SK-N-SH (cell line): ENCODE measurements at regions not wholly inside any gene's neighbourhood (a gene's known extent, or its start where the extent isn't known, plus 50 kb on each side); places are given as distances from the start of the nearest gene placed in this dataset.

Experiments
- CTCF ChIA-PET: fragments of 300-600, 350-600 bp; formaldehyde crosslinking; extraction: SDS; loops from one replicate; lab custom pipeline; 2021; lab: Yijun Ruan, JAX
- POLR2A ChIA-PET: fragments of 350-600 bp; sonication (Branson Sonifier 250); formaldehyde crosslinking; extraction: SDS; loops from one replicate; lab custom pipeline; 2020; ENCODE audit warnings: antibody characterized with exemption, inconsistent platforms; lab: Yijun Ruan, JAX
- DNase-seq: peaks from one replicate; pipeline ENCODE4 v3.0.0; 2012
- H2AFZ ChIP-seq: fragments of 200-600 bp; sonication (generic); 2 replicates; pipeline ENCODE4 v1.8.1; 2016; ENCODE audit warnings: antibody characterized with exemption, mild to moderate bottlenecking, low read depth
- H3F3A ChIP-seq: fragments of 200-600 bp; sonication (generic); replicated peaks from 2 replicates; pipeline ENCODE3; 2016; ENCODE audit warnings: antibody characterized with exemption, mild to moderate bottlenecking; ENCODE audit not compliant: insufficient read depth
- H3K27ac ChIP-seq, 2 experiments: fragments of 200-500 bp in 1 of 2; fragments of 200-600 bp in 1 of 2; sonication (Bioruptor generic) in 1 of 2; sonication (generic), shearing (Covaris generic) in 1 of 2; 2 replicates each; pipeline versions ENCODE4 v1.5.1 to v1.6.1; 2014 to 2016; ENCODE audit warnings: low read depth in 2 of 2, inconsistent platforms in 1 of 2, low read length in 1 of 2, mild to moderate bottlenecking in 1 of 2, mixed read lengths in 1 of 2
- H3K27me3 ChIP-seq: fragments of 200-600 bp; sonication (generic), shearing (Covaris generic); 2 replicates; pipeline ENCODE4 v1.6.1; 2016; ENCODE audit warnings: mixed run types; ENCODE audit not compliant: insufficient read depth
- H3K36me3 ChIP-seq, 2 experiments: fragments of 200-500 bp in 1 of 2; fragments of 200-600 bp in 1 of 2; sonication (Bioruptor generic) in 1 of 2; sonication (generic) in 1 of 2; replicated peaks in 1 of 2; 2 replicates each; pipeline versions ENCODE3 to v1.5.1; 2014 to 2016; ENCODE audit warnings: low read length in 1 of 2, mild to moderate bottlenecking in 1 of 2; ENCODE audit not compliant: insufficient read depth in 2 of 2, control insufficient read depth in 1 of 2
- H3K4me1 ChIP-seq, 2 experiments: fragments of 200-500 bp in 1 of 2; fragments of 200-600 bp in 1 of 2; sonication (Bioruptor generic) in 1 of 2; sonication (generic), shearing (Covaris generic) in 1 of 2; 2 replicates each; pipeline versions ENCODE4 v1.5.1 to v1.6.1; 2014 to 2016; ENCODE audit warnings: low read depth in 1 of 2, low read length in 1 of 2, mixed run types in 1 of 2; ENCODE audit not compliant: insufficient read depth in 2 of 2, control insufficient read depth in 1 of 2
- H3K4me2 ChIP-seq: fragments of 200-600 bp; sonication (generic), shearing (Covaris generic); 2 replicates; pipeline ENCODE4 v1.6.1; 2017; ENCODE audit warnings: mixed run types
- H3K4me3 ChIP-seq, 2 experiments: fragments of 200-500 bp in 1 of 2; fragments of 200-600 bp in 1 of 2; sonication (Bioruptor generic) in 1 of 2; sonication (generic), shearing (Covaris generic) in 1 of 2; 2 replicates each; pipeline versions ENCODE4 v1.5.1 to v1.8.1; 2014 to 2016; ENCODE audit warnings: low read depth in 2 of 2, inconsistent platforms in 1 of 2, low read length in 1 of 2, mild to moderate bottlenecking in 1 of 2, mixed read lengths in 1 of 2, moderate library complexity in 1 of 2
- H3K79me2 ChIP-seq: fragments of 200-600 bp; sonication (generic); 2 replicates; pipeline ENCODE4 v1.8.1; 2017; ENCODE audit warnings: mild to moderate bottlenecking; ENCODE audit not compliant: insufficient read depth
- H3K9ac ChIP-seq: fragments of 200-600 bp; sonication (generic); 2 replicates; pipeline ENCODE4 v1.6.1; 2017; ENCODE audit warnings: mixed run types
- H3K9me2 ChIP-seq: fragments of 200-600 bp; sonication (generic); 2 replicates; pipeline ENCODE4 v1.6.1; 2017; ENCODE audit warnings: mixed run types
- H3K9me3 ChIP-seq: fragments of 200-600 bp; sonication (generic); 2 replicates; pipeline ENCODE4 v1.6.1; 2017; ENCODE audit warnings: mixed run types, mild to moderate bottlenecking, moderate library complexity
- H4K20me1 ChIP-seq: fragments of 200-600 bp; sonication (generic); 2 replicates; pipeline ENCODE4 v1.6.1; 2017; ENCODE audit warnings: mild to moderate bottlenecking, mixed run types; ENCODE audit not compliant: insufficient read depth
- CHD2 ChIP-seq: fragments of 150-350 bp; IDR thresholded peaks from 2 replicates; pipeline ENCODE4 v1.6.1; 2018; ENCODE audit warnings: low read length; ENCODE audit not compliant: partially characterized antibody
- EP300 ChIP-seq, 2 experiments: IDR thresholded peaks; 2 replicates each; pipeline versions ENCODE4 v1.4.0 to v1.6.1; 2012; ENCODE audit warnings: borderline replicate concordance in 1 of 2, low read depth in 1 of 2, low read length in 1 of 2
- FOXJ3 ChIP-seq: sonication (generic); formaldehyde crosslinking; IDR thresholded peaks from 2 replicates; pipeline ENCODE4 v1.5.1; 2020; ENCODE audit warnings: mild to moderate bottlenecking, missing genetic modification reagents
- FOXM1 ChIP-seq: IDR thresholded peaks from 2 replicates; pipeline ENCODE4 v1.4.0; 2012; ENCODE audit warnings: low read depth, mild to moderate bottlenecking
- JUND ChIP-seq: IDR thresholded peaks from 2 replicates; pipeline ENCODE4 v1.4.0; 2012
- MEF2A ChIP-seq: IDR thresholded peaks from 2 replicates; pipeline ENCODE4 v1.4.0; 2012; ENCODE audit warnings: low read depth, borderline replicate concordance
- MXI1 ChIP-seq: IDR thresholded peaks from 2 replicates; pipeline ENCODE4 v1.6.1; 2012; ENCODE audit warnings: mild to moderate bottlenecking, low read depth, low read length, improper control_type of control experiment
- RAD21 ChIP-seq: IDR thresholded peaks from 2 replicates; pipeline ENCODE4 v1.6.1; 2012; ENCODE audit warnings: mild to moderate bottlenecking, low read length
- RCOR1 ChIP-seq: fragments of 150-350 bp; IDR thresholded peaks from 2 replicates; pipeline ENCODE4 v1.6.1; 2017; ENCODE audit warnings: antibody characterized with exemption, low read length
- RXRA ChIP-seq: IDR thresholded peaks from 2 replicates; pipeline ENCODE4 v1.4.0; 2012; ENCODE audit warnings: low read depth, mild to moderate bottlenecking, borderline replicate concordance
- TAF1 ChIP-seq: IDR thresholded peaks from 2 replicates; pipeline ENCODE4 v1.6.1; 2012; ENCODE audit warnings: low read depth, mild to moderate bottlenecking, low read length, moderate library complexity, borderline replicate concordance
- whole genome bisulfite sequencing: methylation state at CpG from one replicate; pipeline ENCODE4 v1.1.6; 2017; ENCODE audit warnings: low lambda C conversion rate; 5-methylcytosine and 5-hydroxymethylcytosine counted together
- TF ChIP-seq, protein P1 (sequence below): IDR thresholded peaks from 2 replicates; pipeline ENCODE4 v1.4.0; 2012; ENCODE audit warnings: low read depth, borderline replicate concordance
- TF ChIP-seq, protein P2 (sequence below): fragments of 150-350 bp; IDR thresholded peaks from 2 replicates; pipeline ENCODE4 v1.6.1; 2016; ENCODE audit warnings: mild to moderate bottlenecking, low read depth, low read length
- TF ChIP-seq, protein P3 (sequence below): fragments of 150-350 bp; IDR thresholded peaks from 2 replicates; pipeline ENCODE4 v1.6.1; 2017; ENCODE audit warnings: antibody characterized with exemption, low read length, low read depth, borderline replicate concordance
- TF ChIP-seq, protein P4 (sequence below): IDR thresholded peaks from 2 replicates; pipeline ENCODE4 v1.6.1; 2012; ENCODE audit warnings: mild to moderate bottlenecking, low read depth, low read length, moderate library complexity

- H3K9ac ChIP-seq: no peak overlapping the region
- CTCF ChIA-PET: no interaction called here
Measured at GRCh38 chr4:36547383-36547782, 266.0 kb downstream of the DTHD1 start.

DNA sequence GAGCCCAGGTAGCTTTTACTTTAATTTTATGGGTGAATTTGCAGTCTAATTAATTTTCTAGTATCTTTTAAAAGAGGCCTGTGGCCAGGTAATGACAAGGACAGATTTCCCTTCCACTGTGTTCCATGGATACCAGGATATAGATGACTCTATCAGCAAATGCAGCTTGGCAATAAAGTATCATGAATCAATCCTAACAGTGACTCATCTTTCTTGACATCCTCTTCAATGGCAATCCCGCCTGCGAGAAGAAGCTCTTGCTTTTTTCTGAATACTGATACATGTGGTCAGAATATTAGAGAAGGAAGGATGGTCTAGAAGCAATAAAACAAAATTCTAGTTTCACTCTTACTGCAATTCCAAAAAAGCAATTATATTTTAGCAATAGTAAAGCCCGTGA, 267.8 kb downstream of the DTHD1 start:
- CTCF ChIA-PET: no interaction called here
- TF ChIP-seq TAF1 (no peak), CHD2 (no peak), MEF2A (no peak), EP300 (IDR thresholded peaks at IDR 0.05; ENCODE audit: borderline replicate concordance in 1 of 2, low read depth in 1 of 2, low read length in 1 of 2) (no peak), FOXJ3 (no peak), RXRA (no peak)
- TF ChIP-seq, protein P1, sequence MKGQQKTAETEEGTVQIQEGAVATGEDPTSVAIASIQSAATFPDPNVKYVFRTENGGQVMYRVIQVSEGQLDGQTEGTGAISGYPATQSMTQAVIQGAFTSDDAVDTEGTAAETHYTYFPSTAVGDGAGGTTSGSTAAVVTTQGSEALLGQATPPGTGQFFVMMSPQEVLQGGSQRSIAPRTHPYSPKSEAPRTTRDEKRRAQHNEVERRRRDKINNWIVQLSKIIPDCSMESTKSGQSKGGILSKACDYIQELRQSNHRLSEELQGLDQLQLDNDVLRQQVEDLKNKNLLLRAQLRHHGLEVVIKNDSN: no peak
- TF ChIP-seq, protein P2, sequence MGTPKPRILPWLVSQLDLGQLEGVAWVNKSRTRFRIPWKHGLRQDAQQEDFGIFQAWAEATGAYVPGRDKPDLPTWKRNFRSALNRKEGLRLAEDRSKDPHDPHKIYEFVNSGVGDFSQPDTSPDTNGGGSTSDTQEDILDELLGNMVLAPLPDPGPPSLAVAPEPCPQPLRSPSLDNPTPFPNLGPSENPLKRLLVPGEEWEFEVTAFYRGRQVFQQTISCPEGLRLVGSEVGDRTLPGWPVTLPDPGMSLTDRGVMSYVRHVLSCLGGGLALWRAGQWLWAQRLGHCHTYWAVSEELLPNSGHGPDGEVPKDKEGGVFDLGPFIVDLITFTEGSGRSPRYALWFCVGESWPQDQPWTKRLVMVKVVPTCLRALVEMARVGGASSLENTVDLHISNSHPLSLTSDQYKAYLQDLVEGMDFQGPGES: no peak
- POLR2A ChIA-PET: no interaction called here

More at GRCh38 chr4:36547383-36547782, 266.0 kb downstream of the DTHD1 start:
- Histone ChIP-seq H4K20me1 (no peaks in the 10 kb centered on the region), H3K4me1 (no peaks in the 10 kb centered on the region), H3K9me2 (no peaks in the 10 kb centered on the region), H3K36me3 (no peaks in the 10 kb centered on the region), H3K27me3 (no peaks in the 10 kb centered on the region), H3F3A (no peaks in the 10 kb centered on the region), H3K4me2 (no peak overlapping the region), H3K27ac (no peak overlapping the region), H2AFZ (no peak overlapping the region), H3K9me3 (no peaks in the 10 kb centered on the region), H3K79me2 (no peaks in the 10 kb centered on the region), H3K4me3 (no peak overlapping the region)
- DNase-seq: no peak
- POLR2A ChIA-PET: no interaction called here
- TF ChIP-seq, protein P3, sequence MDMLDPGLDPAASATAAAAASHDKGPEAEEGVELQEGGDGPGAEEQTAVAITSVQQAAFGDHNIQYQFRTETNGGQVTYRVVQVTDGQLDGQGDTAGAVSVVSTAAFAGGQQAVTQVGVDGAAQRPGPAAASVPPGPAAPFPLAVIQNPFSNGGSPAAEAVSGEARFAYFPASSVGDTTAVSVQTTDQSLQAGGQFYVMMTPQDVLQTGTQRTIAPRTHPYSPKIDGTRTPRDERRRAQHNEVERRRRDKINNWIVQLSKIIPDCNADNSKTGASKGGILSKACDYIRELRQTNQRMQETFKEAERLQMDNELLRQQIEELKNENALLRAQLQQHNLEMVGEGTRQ: no peak
- TF ChIP-seq, protein P4, sequence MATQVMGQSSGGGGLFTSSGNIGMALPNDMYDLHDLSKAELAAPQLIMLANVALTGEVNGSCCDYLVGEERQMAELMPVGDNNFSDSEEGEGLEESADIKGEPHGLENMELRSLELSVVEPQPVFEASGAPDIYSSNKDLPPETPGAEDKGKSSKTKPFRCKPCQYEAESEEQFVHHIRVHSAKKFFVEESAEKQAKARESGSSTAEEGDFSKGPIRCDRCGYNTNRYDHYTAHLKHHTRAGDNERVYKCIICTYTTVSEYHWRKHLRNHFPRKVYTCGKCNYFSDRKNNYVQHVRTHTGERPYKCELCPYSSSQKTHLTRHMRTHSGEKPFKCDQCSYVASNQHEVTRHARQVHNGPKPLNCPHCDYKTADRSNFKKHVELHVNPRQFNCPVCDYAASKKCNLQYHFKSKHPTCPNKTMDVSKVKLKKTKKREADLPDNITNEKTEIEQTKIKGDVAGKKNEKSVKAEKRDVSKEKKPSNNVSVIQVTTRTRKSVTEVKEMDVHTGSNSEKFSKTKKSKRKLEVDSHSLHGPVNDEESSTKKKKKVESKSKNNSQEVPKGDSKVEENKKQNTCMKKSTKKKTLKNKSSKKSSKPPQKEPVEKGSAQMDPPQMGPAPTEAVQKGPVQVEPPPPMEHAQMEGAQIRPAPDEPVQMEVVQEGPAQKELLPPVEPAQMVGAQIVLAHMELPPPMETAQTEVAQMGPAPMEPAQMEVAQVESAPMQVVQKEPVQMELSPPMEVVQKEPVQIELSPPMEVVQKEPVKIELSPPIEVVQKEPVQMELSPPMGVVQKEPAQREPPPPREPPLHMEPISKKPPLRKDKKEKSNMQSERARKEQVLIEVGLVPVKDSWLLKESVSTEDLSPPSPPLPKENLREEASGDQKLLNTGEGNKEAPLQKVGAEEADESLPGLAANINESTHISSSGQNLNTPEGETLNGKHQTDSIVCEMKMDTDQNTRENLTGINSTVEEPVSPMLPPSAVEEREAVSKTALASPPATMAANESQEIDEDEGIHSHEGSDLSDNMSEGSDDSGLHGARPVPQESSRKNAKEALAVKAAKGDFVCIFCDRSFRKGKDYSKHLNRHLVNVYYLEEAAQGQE: no peak
- no peak for TF ChIP-seq FOXM1
- no peak for TF ChIP-seq CHD2
- TF ChIP-seq JUND: no peak
- no peak for TF ChIP-seq MXI1
- no peak for TF ChIP-seq RCOR1
- TF ChIP-seq RAD21: no peak
- TF ChIP-seq, protein P1: no peak
- 0% methylated on average over 1 of the region's 1 CpG for WGBS

More for the DNA sequence above, 267.8 kb downstream of the DTHD1 start:
- Histone ChIP-seq H3K4me3 (no peak overlapping the region), H3K9me3 (no peaks in the 10 kb centered on the region), H3K27me3 (no peaks in the 10 kb centered on the region), H3K4me2 (no peak overlapping the region), H3K4me1 (no peaks in the 10 kb centered on the region), H3K79me2 (no peaks in the 10 kb centered on the region), H3K9me2 (no peaks in the 10 kb centered on the region), H3K27ac (no peak overlapping the region), H2AFZ (no peak overlapping the region), H3K36me3 (no peaks in the 10 kb centered on the region), H3F3A (no peaks in the 10 kb centered on the region), H4K20me1 (no peaks in the 10 kb centered on the region), H3K9ac (no peak overlapping the region)
- no peak for DNase-seq
- under 1% methylated on average over 3 of the region's 3 CpGs for WGBS
